ENCODE measurements at regions not wholly inside any gene's neighbourhood (a gene's known extent, or its start where the extent isn't known, plus 50 kb on each side); places are given as distances from the start of the nearest gene placed in this dataset.

DNA sequence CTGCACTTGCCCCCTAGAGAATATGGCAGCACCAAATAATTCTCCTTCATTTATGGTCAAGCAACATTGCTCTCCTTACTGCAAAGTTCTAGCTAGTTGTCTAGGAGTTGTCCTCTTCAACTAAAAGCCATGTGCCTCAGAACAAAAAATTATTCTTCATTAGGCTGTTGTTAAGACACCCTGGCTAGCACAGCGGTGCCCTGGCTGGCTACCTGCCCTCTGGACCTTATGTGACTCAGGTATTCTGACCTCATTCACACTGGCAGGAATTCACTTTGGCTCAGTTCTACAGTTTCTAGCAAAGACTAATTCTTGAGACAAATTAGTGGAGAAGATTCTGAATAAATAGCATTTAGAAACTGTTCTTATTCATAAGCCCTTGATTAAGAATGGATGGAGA is 224.4 kb upstream of the KRR1 start:
- TF ChIP-seq POLR2A (IDR thresholded peaks at IDR 0.05; ENCODE audit: low read length) (no peak), GATA1 (IDR thresholded peaks at IDR 0.05; ENCODE audit: low read depth, low read length) (no peak)
